ENCODE measurements at regions not wholly inside any gene's neighbourhood (a gene's known extent, or its start where the extent isn't known, plus 50 kb on each side); places are given as distances from the start of the nearest gene placed in this dataset.
A peak's percentile ranks its signal among the peaks of the same experiment; 100 is the strongest.

GRCh38 chr1:189606047-189606446, 871.6 kb downstream of the BRINP3 start:
- CTCF ChIA-PET: no interaction called here

GRCh38 chr1:189606795-189607476, 870.7 kb downstream of the BRINP3 start:
- no TSS peak for BruUV-seq (replicated peaks)
- Histone ChIP-seq H3F3A (ENCODE audit: insufficient read depth, low read depth) (peaks cover 3% of the 10 kb centered on the region; the same call in 1 of the 2 replicates), H3K4me3 (no peak overlapping the region), H3K27me3 (ENCODE audit: insufficient read depth, low read depth) (no peaks in the 10 kb centered on the region), H3K4me1 (replicated peaks; ENCODE audit: insufficient read depth) (peaks cover 18% of the 10 kb centered on the region), H2AFZ (no peak overlapping the region), H3K79me2 (ENCODE audit: low read depth) (no peaks in the 10 kb centered on the region), H3K9me2 (ENCODE audit: insufficient read depth) (no peaks in the 10 kb centered on the region), H3K9me3 (ENCODE audit: insufficient read depth, low read depth) (0 out of 2 replicates have a peak, but pooled peaks cover 4% of the 10 kb centered on the region), H3K4me2 (0 out of 2 replicates have a peak overlapping the region, but pooled peaks have one; percentile 3), H3K27ac (peak overlapping the region; percentile 53), H3K36me3 (ENCODE audit: low read depth) (no peaks in the 10 kb centered on the region), H4K20me1 (ENCODE audit: insufficient read depth) (no peaks in the 10 kb centered on the region)
- peak in 1 of 2 experiments; percentile 74 for DNase-seq
- intact Hi-C loops (cut with micrococcal nuclease; ENCODE audit: unreplicated experiment): no loop called here
- TF ChIP-seq CTCF (conservative IDR thresholded peaks at IDR 0.05) (no peak), EZH2 (IDR thresholded peaks at IDR 0.05; ENCODE audit: low read depth) (no peak)
- ChIA-PET POLR2A (ENCODE audit: unreplicated experiment) (no interaction called here), CTCF (no interaction called here)

More at GRCh38 chr1:189606047-189606446, 871.6 kb downstream of the BRINP3 start:
- H3F3A ChIP-seq (ENCODE audit: insufficient read depth, low read depth): peaks cover 3% of the 10 kb centered on the region; the same call in 1 of the 2 replicates
- no peaks in the 10 kb centered on the region for H3K9me2 ChIP-seq (ENCODE audit: insufficient read depth)
- no peak overlapping the region for H2AFZ ChIP-seq
- no peaks in the 10 kb centered on the region for H3K79me2 ChIP-seq (ENCODE audit: low read depth)
- no peaks in the 10 kb centered on the region for H3K36me3 ChIP-seq (ENCODE audit: low read depth)
- no peaks in the 10 kb centered on the region for H3K27me3 ChIP-seq (ENCODE audit: insufficient read depth, low read depth)
- intact Hi-C loops (cut with micrococcal nuclease; ENCODE audit: unreplicated experiment): no loop called here
- no TSS peak for BruUV-seq (replicated peaks)
- no peak overlapping the region for H3K27ac ChIP-seq
- H3K4me3 ChIP-seq: no peak overlapping the region
- H4K20me1 ChIP-seq (ENCODE audit: insufficient read depth): no peaks in the 10 kb centered on the region
- H3K4me1 ChIP-seq (replicated peaks; ENCODE audit: insufficient read depth): peaks cover 18% of the 10 kb centered on the region
- no peak for TF ChIP-seq CTCF (conservative IDR thresholded peaks at IDR 0.05)
- no peak for TF ChIP-seq EZH2 (IDR thresholded peaks at IDR 0.05; ENCODE audit: low read depth)
- no peak for DNase-seq
- no peak overlapping the region for H3K4me2 ChIP-seq
- POLR2A ChIA-PET (ENCODE audit: unreplicated experiment): no interaction called here
- 0 out of 2 replicates have a peak, but pooled peaks cover 4% of the 10 kb centered on the region for H3K9me3 ChIP-seq (ENCODE audit: insufficient read depth, low read depth)

- Histone ChIP-seq H3K27me3 (ENCODE audit: insufficient read depth, low read depth) (no peaks in the 10 kb centered on the region), H3K9me3 (ENCODE audit: insufficient read depth, low read depth) (0 out of 2 replicates have a peak, but pooled peaks cover 4% of the 10 kb centered on the region), H3F3A (ENCODE audit: insufficient read depth, low read depth) (peaks cover 3% of the 10 kb centered on the region; the same call in 1 of the 2 replicates), H3K36me3 (ENCODE audit: low read depth) (no peaks in the 10 kb centered on the region), H3K4me1 (replicated peaks; ENCODE audit: insufficient read depth) (peaks cover 18% of the 10 kb centered on the region), H3K4me2 (no peak overlapping the region), H3K9me2 (ENCODE audit: insufficient read depth) (no peaks in the 10 kb centered on the region), H3K27ac (peak overlapping the region; percentile 53), H4K20me1 (ENCODE audit: insufficient read depth) (no peaks in the 10 kb centered on the region), H2AFZ (no peak overlapping the region), H3K79me2 (ENCODE audit: low read depth) (no peaks in the 10 kb centered on the region), H3K4me3 (no peak overlapping the region)
- intact Hi-C loops (cut with micrococcal nuclease; ENCODE audit: unreplicated experiment): no loop called here
- POLR2A ChIA-PET (ENCODE audit: unreplicated experiment): no interaction called here
- TF ChIP-seq CTCF (conservative IDR thresholded peaks at IDR 0.05) (no peak), EZH2 (IDR thresholded peaks at IDR 0.05; ENCODE audit: low read depth) (no peak)
- no peak for DNase-seq
- CTCF ChIA-PET: no interaction called here
- no TSS peak for BruUV-seq (replicated peaks)
Observed at GRCh38 chr1:189607477-189608096, 870.1 kb downstream of the BRINP3 start.

Data from PC-9 (cell line).